GM18861 (cell line): ENCODE measurements at regions not wholly inside any gene's neighbourhood (a gene's known extent, or its start where the extent isn't known, plus 50 kb on each side); places are given as distances from the start of the nearest gene placed in this dataset.
"Not testable (repeated sequence)": the region's sequence is repeated elsewhere in the genome, so short reads cannot be mapped to it uniquely, and the experiment has no call there.

Experiments
- ATAC-seq: cut with Tn5 transposase; IDR thresholded peaks from one replicate; pipeline ENCODE4 v1.9.1; 2021; ENCODE audit not compliant: unreplicated experiment

DNA sequence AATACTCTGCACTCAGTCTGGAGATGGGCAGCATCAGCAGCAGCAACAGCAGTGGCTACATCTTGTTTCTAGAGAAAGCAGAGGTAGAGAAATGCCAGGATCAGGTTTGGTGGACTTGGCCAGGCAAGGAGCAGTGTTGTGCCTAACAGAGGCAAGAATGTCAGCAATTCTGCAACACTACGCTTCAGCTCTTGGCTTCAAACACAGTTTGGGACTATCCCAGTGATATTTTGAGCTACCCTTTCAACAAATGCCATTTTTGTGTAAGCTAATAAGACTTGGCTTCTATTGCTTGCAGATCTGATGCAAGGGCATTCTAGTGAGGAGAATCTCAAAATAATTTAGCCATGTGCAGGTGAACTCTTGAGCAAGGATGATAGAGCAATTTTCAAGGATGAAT, 271.3 kb downstream of the PCDH20 start:
- ATAC-seq = no peak

- ATAC-seq = no peak
Measured at GRCh38 chr13:61142506-61142905, 273.1 kb downstream of the PCDH20 start.

DNA sequence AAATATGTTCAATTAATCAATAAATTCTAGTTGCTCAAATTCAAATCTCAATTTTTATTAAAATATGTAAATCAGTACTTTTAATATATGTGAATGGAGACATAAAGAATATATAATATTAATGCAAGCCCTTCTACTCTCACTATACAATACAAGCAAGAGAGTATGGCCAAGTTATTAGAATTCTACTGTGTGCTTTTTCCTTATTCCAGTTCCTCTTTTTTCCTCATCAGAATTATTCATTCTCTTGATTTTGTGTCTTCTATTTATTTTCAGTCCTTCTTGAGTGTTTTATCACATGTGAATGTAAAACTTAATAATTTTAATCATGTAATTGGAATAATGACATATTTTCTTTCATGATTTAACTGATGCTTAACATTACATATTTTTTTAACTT, 276.8 kb downstream of the PCDH20 start:
- no peak for ATAC-seq

DNA sequence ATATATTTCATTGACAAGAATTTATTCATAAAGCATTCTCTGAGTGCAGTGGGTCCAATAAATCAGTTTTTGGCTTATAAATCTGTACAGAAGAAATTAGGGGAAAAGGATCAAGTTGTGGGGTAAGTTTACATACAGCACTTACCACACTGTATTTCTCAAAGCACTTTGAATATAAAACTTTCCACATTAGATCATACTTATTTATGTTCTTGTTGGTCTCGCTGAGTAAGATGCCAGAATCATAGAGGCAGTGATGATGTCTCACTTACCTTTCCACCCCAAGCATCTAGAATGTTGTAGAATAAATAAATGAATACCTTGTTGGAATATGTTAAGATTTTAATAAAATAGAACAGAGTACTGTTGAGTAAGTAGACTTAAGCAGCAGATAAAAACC, 279.1 kb downstream of the PCDH20 start:
- ATAC-seq = no peak

DNA sequence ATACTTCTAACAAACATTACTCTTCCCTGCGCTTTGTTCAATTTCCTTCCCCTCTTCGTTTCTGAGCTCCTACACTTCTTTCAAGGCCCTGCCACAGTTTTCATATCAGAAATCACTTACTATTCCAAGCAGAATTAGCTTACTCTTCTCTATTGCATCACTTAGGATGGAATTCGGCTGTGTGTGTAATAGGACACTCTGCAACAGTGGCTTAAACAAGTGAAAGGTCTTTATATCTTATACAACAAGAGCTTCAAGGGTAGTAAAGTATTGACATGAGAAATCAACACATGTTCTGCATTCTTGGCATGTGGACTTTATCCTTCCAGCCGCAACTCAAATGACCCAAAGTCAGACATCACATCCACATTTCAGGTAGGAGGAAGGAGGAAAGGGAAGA, 279.6 kb downstream of the PCDH20 start:
- ATAC-seq = no peak

DNA sequence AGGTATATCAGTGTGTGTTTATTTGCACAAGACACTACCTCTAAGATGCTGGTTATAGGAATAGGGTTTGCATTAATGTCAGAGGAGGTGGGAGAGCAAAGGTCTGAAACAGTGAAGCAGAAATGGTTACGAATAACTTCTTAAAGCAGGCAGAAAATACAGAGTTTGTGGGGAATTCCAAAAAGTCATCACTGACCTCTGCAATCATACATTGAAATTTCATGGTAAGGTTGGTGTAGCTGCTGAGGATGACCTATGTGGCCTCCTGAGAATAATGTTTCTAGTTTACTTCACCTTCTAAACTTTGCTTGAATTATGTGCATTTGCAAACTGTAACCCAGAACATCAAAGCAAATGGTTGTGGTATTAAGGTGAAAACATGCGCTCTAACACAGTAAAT, 280.1 kb downstream of the PCDH20 start:
- ATAC-seq = no peak

GRCh38 chr13:61128850-61129645, 286.6 kb downstream of the PCDH20 start:
- ATAC-seq = no peak

- no peak for ATAC-seq
Measured at GRCh38 chr13:61123538-61124289, 291.9 kb downstream of the PCDH20 start.

- no peak for ATAC-seq
Measured at GRCh38 chr13:61113140-61113658, 302.4 kb downstream of the PCDH20 start.

DNA sequence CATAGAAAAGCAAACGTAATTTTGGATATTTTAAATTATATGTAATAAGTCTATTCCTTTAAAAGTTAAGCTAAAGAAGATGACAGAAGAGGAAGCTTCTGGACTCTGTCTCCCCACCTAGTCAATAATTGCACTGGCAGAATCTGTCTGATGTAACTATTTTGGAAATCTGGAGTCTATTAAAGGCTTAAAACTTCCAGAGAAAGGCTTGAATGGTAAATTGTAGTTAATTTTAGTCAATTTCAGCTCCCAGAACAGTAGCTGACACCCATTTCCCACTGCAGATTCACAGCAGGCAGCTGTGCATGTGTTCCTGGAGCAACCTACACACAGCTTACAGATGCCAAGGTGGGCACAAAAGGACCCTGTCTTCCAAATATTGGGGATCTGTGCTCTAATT, 304.1 kb downstream of the PCDH20 start:
- no peak for ATAC-seq

- ATAC-seq = no peak
Measured at GRCh38 chr13:61110732-61111131, 304.9 kb downstream of the PCDH20 start.

- no peak for ATAC-seq
Measured at GRCh38 chr13:61109741-61110140, 305.9 kb downstream of the PCDH20 start.

- no peak for ATAC-seq
Measured at GRCh38 chr13:61107989-61108388, 307.7 kb downstream of the PCDH20 start.

- no peak for ATAC-seq
Measured at GRCh38 chr13:61095885-61096284, 319.8 kb downstream of the PCDH20 start.

DNA sequence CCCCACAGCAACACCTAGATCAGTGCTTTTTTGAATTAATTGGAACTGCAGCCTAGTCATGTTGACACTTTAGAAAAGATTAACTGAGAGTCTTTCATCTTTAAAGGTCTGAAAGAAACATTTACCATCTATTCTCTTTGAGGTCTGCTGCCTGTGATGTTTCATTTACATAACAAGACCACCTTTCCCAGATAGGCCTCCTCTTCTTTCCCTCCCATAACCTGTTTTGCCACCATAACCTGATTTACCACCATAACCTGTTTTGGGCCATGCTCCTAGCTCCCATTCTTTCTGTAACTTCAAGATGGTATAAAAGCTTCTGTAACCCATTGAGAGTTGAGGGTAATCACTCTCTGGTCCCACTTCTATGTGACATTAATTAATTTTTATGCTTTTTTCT, 320.8 kb downstream of the PCDH20 start:
- ATAC-seq = no peak

- not testable (repeated sequence) for ATAC-seq
Measured at GRCh38 chr13:61089894-61090293, 325.8 kb downstream of the PCDH20 start.

- no peak for ATAC-seq
Measured at GRCh38 chr13:61086087-61086486, 329.6 kb downstream of the PCDH20 start.

DNA sequence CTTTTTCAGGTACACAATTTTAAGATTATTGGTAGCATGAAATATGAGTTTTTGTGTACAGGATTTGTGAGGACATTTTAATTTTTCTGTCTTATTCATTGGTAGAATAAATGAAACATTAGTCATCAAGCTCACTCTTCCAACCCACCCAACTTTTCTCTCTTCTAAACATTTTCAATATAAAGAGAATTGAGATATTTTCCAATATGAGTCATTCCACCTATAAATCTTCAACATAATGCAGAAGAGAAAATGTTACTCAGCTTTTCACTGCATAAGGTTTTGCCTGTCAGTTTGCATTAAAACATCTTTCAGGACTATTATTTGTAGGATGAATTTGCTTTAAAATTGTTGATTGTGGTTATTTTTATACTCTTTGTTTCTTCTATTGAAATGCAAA, 330.7 kb downstream of the PCDH20 start:
- ATAC-seq = no peak

DNA sequence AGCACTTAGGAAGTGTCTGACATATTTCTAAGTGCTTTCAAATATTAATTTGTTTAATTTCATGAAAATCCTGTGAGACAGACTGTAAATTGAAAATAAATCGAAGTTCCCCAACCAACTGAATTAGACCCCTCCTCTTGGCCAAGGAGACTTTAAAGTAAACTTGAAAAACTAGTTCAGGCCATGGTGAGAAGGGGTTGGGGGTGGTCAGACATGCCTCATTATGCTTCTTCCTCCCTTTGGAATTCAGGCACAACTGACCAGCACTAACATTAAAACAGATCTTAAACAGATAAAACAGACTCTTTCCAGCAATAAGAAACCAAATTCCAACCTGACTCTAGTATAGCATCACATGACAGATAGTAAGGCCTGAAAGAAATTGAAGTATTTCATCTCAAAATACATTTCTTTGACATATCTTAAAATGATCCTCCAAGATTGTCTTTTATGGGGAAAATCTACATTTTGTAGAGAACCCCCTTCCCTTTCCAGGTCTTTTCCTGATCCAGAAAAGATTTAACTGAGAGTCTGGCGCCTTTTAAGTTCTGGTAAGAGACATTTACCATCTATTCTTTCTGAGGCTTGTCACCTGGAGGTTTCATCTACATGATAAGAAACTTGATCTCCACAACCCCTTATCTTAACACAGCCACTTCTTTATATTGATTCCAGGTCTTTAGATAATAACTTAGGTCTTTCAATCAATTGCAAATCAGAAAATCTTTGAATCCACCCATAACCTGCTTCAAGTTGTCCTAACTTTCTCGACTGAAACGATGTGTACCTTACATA, 336.5 kb downstream of the PCDH20 start:
- ATAC-seq = no peak

GRCh38 chr13:61052175-61052574, 363.5 kb downstream of the PCDH20 start:
- no peak for ATAC-seq

GRCh38 chr13:61045251-61045650, 370.4 kb downstream of the PCDH20 start:
- ATAC-seq = peak; percentile 36
